ENCODE measurements at regions not wholly inside any gene's neighbourhood (a gene's known extent, or its start where the extent isn't known, plus 50 kb on each side); places are given as distances from the start of the nearest gene placed in this dataset.

GRCh38 chr11:92628401-92629292, 340.8 kb upstream of the MTNR1B start:
- no peak overlapping the region for H3K4me2 ChIP-seq (ENCODE audit: insufficient read depth, low read length)
- H3K4me1 ChIP-seq (ENCODE audit: insufficient read depth, low read length), result no peaks in the 10 kb centered on the region
- no peaks in the 10 kb centered on the region for H3K36me3 ChIP-seq (ENCODE audit: insufficient read depth, low read length)
- no peak overlapping the region for H3K9ac ChIP-seq (ENCODE audit: low read depth, low read length)
- 0 out of 3 replicates have a peak, but pooled peaks have one; percentile 22 for ATAC-seq (ENCODE audit: insufficient read depth, low read depth)
- no peak overlapping the region for H3K27ac ChIP-seq (ENCODE audit: low read length)
- H3K27me3 ChIP-seq (ENCODE audit: insufficient read depth, low read length, poor library complexity), result no peaks in the 10 kb centered on the region
- no peak for DNase-seq
- no peak overlapping the region for H3K4me3 ChIP-seq (ENCODE audit: low read depth in 1 of 2, low read length in 2 of 2)
- no peak for TF ChIP-seq EZH2 (IDR thresholded peaks at IDR 0.05; ENCODE audit: borderline replicate concordance, low read depth, low read length, severe bottlenecking)
- TF ChIP-seq, protein P1, sequence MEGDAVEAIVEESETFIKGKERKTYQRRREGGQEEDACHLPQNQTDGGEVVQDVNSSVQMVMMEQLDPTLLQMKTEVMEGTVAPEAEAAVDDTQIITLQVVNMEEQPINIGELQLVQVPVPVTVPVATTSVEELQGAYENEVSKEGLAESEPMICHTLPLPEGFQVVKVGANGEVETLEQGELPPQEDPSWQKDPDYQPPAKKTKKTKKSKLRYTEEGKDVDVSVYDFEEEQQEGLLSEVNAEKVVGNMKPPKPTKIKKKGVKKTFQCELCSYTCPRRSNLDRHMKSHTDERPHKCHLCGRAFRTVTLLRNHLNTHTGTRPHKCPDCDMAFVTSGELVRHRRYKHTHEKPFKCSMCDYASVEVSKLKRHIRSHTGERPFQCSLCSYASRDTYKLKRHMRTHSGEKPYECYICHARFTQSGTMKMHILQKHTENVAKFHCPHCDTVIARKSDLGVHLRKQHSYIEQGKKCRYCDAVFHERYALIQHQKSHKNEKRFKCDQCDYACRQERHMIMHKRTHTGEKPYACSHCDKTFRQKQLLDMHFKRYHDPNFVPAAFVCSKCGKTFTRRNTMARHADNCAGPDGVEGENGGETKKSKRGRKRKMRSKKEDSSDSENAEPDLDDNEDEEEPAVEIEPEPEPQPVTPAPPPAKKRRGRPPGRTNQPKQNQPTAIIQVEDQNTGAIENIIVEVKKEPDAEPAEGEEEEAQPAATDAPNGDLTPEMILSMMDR (IDR thresholded peaks at IDR 0.05; ENCODE audit: borderline replicate concordance, extremely low read depth, low read length, poor library complexity, severe bottlenecking), result no peak
- no peaks in the 10 kb centered on the region for H3K79me2 ChIP-seq (ENCODE audit: insufficient read depth, low read length)
- H2AFZ ChIP-seq (ENCODE audit: low read depth, low read length), result no peak overlapping the region
- H4K20me1 ChIP-seq (ENCODE audit: insufficient read depth, low read length), result no peaks in the 10 kb centered on the region
- no peaks in the 10 kb centered on the region for H3K9me3 ChIP-seq (ENCODE audit: insufficient read depth, low read length, severe bottlenecking)

DNA sequence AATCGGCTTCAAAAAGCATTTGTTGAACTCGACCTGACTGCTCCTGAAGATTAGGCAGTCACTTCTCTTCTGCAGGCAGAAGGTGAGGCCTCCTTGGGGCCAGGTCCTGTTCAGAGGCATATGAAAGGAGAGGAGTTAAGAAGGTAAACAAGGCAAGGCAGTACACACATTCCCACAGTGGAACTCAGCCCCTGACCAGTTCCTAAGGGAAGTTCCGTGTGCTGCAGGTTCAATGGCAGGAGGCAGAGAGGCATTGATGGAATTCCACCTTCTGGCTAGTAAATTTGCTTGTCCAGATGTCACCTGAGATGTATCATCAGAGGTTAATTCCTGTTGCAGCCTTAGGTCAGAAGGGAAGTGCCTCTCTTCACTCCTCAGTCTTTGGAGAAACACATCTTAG, 337.0 kb upstream of the MTNR1B start:
- no peak overlapping the region for H2AFZ ChIP-seq (ENCODE audit: low read depth, low read length)
- TF ChIP-seq, protein P1 (IDR thresholded peaks at IDR 0.05; ENCODE audit: borderline replicate concordance, extremely low read depth, low read length, poor library complexity, severe bottlenecking), result no peak
- TF ChIP-seq EZH2 (IDR thresholded peaks at IDR 0.05; ENCODE audit: borderline replicate concordance, low read depth, low read length, severe bottlenecking), result no peak
- H4K20me1 ChIP-seq (ENCODE audit: insufficient read depth, low read length), result no peaks in the 10 kb centered on the region
- no peaks in the 10 kb centered on the region for H3K27me3 ChIP-seq (ENCODE audit: insufficient read depth, low read length, poor library complexity)
- H3K4me3 ChIP-seq (ENCODE audit: low read depth in 1 of 2, low read length in 2 of 2), result no peak overlapping the region
- H3K36me3 ChIP-seq (ENCODE audit: insufficient read depth, low read length), result no peaks in the 10 kb centered on the region
- no peak overlapping the region for H3K4me2 ChIP-seq (ENCODE audit: insufficient read depth, low read length)
- no peaks in the 10 kb centered on the region for H3K9me3 ChIP-seq (ENCODE audit: insufficient read depth, low read length, severe bottlenecking)
- ATAC-seq (ENCODE audit: insufficient read depth, low read depth) (no peak), DNase-seq (no peak)
- no peaks in the 10 kb centered on the region for H3K79me2 ChIP-seq (ENCODE audit: insufficient read depth, low read length)
- no peak overlapping the region for H3K9ac ChIP-seq (ENCODE audit: low read depth, low read length)
- H3K4me1 ChIP-seq (ENCODE audit: insufficient read depth, low read length), result no peaks in the 10 kb centered on the region
- no peak overlapping the region for H3K27ac ChIP-seq (ENCODE audit: low read length)

DNA sequence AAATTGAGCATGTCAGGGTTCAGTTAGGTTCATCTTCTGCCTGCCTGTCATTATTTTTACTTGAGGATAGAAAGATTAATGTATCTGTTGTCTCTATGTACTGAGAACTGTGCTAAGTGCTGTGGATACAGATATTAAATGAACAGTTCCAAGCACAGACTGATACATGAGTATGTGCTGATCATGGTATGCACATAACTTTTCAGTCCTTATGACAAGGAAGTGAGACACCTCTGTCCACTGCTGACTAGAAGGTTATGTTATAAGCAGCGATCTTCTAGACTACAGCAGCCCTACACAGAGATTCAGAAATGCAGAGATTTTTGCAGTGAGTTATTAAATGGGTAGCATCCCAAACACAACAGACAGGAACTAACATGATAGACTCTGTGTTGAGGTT, 335.6 kb upstream of the MTNR1B start:
- Histone ChIP-seq H3K27me3 (ENCODE audit: insufficient read depth, low read length, poor library complexity) (no peaks in the 10 kb centered on the region), H3K4me1 (ENCODE audit: insufficient read depth, low read length) (no peaks in the 10 kb centered on the region), H3K36me3 (ENCODE audit: insufficient read depth, low read length) (no peaks in the 10 kb centered on the region), H3K27ac (ENCODE audit: low read length) (no peak overlapping the region), H4K20me1 (ENCODE audit: insufficient read depth, low read length) (no peaks in the 10 kb centered on the region), H3K4me3 (ENCODE audit: low read depth in 1 of 2, low read length in 2 of 2) (no peak overlapping the region), H3K9me3 (ENCODE audit: insufficient read depth, low read length, severe bottlenecking) (no peaks in the 10 kb centered on the region), H2AFZ (ENCODE audit: low read depth, low read length) (no peak overlapping the region), H3K79me2 (ENCODE audit: insufficient read depth, low read length) (no peaks in the 10 kb centered on the region), H3K4me2 (ENCODE audit: insufficient read depth, low read length) (no peak overlapping the region), H3K9ac (ENCODE audit: low read depth, low read length) (no peak overlapping the region)
- ATAC-seq (ENCODE audit: insufficient read depth, low read depth) (no peak), DNase-seq (no peak)
- TF ChIP-seq, protein P1 (IDR thresholded peaks at IDR 0.05; ENCODE audit: borderline replicate concordance, extremely low read depth, low read length, poor library complexity, severe bottlenecking), result no peak
- no peak for TF ChIP-seq EZH2 (IDR thresholded peaks at IDR 0.05; ENCODE audit: borderline replicate concordance, low read depth, low read length, severe bottlenecking)
